Progenitor cell of endocrine pancreas (in vitro differentiated cells): ENCODE measurements at regions not wholly inside any gene's neighbourhood (a gene's known extent, or its start where the extent isn't known, plus 50 kb on each side); places are given as distances from the start of the nearest gene placed in this dataset.

Source experiments
- DNase-seq: peaks from one replicate; pipeline ENCODE4 v3.0.0; 2021; ENCODE audit warnings: low spot score; ENCODE audit not compliant: unreplicated experiment
- H3K27ac Mint-ChIP-seq: 2 replicates; pipeline ENCODE4 v1.8.0; 2021; ENCODE audit warnings: mild to moderate bottlenecking, moderate library complexity, mixed read lengths
- H3K27me3 Mint-ChIP-seq: 2 replicates; pipeline ENCODE4 v1.8.0; 2021; ENCODE audit warnings: mixed read lengths
- H3K36me3 Mint-ChIP-seq: 2 replicates; pipeline ENCODE4 v1.8.0; 2022; ENCODE audit warnings: mixed read lengths; ENCODE audit not compliant: insufficient read depth
- H3K4me1 Mint-ChIP-seq: 2 replicates; pipeline ENCODE4 v1.8.0; 2021; ENCODE audit warnings: low read depth, mixed read lengths
- H3K4me3 Mint-ChIP-seq: 2 replicates; pipeline ENCODE4 v1.8.0; 2021; ENCODE audit warnings: low read depth, mild to moderate bottlenecking, moderate library complexity, mixed read lengths
- H3K9me3 Mint-ChIP-seq: 2 replicates; pipeline ENCODE4 v1.8.0; 2021; ENCODE audit warnings: low read depth, mixed read lengths
- TF ChIP-seq, protein P1 (sequence below): fragments of 200-600 bp; sonication (generic); IDR thresholded peaks from one replicate; pipeline ENCODE4 v1.5.0; 2021; ENCODE audit warnings: antibody characterized with exemption, mild to moderate bottlenecking; ENCODE audit not compliant: unreplicated experiment

DNA sequence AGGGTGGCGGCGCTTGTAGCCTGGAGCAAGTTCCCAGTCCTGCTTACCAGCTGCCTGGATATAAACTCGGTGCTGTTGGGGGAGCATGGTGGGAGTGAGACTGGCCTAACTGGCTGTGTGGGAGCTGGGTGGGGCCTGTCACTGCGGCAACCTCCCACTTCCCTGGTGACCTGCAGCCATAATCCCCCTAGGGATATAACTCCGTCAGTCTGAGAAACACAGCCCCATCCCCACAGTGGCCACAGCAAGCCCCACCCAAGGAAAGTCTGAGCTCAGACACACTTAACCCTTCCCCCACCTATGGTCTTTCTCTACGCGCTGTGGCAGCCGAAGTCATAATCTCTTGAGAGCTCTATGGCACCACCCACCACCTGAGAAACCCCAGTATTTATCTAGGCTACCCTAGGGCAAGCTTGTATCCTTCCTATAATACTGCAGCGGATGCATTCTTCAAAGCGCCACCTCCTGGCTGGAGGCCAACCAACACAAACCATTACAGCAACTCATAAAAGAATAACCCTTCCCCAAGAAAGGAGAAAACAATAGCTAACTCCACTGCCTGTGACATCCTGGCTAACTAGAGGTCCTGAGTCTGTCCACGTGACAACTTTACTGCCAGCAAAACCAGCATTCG lies 57.4 kb downstream of the ZNF648 start:
- H3K27ac Mint-ChIP-seq: no peak overlapping the region
- H3K27me3 Mint-ChIP-seq: peaks cover 4% of the 10 kb centered on the region
- DNase-seq: no peak
- TF ChIP-seq, protein P1, sequence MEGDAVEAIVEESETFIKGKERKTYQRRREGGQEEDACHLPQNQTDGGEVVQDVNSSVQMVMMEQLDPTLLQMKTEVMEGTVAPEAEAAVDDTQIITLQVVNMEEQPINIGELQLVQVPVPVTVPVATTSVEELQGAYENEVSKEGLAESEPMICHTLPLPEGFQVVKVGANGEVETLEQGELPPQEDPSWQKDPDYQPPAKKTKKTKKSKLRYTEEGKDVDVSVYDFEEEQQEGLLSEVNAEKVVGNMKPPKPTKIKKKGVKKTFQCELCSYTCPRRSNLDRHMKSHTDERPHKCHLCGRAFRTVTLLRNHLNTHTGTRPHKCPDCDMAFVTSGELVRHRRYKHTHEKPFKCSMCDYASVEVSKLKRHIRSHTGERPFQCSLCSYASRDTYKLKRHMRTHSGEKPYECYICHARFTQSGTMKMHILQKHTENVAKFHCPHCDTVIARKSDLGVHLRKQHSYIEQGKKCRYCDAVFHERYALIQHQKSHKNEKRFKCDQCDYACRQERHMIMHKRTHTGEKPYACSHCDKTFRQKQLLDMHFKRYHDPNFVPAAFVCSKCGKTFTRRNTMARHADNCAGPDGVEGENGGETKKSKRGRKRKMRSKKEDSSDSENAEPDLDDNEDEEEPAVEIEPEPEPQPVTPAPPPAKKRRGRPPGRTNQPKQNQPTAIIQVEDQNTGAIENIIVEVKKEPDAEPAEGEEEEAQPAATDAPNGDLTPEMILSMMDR: peak; percentile 11
- no peak overlapping the region for H3K4me3 Mint-ChIP-seq
- peaks cover 2% of the 10 kb centered on the region for H3K36me3 Mint-ChIP-seq
- no peaks in the 10 kb centered on the region for H3K4me1 Mint-ChIP-seq
- H3K9me3 Mint-ChIP-seq: peaks cover 16% of the 10 kb centered on the region

DNA sequence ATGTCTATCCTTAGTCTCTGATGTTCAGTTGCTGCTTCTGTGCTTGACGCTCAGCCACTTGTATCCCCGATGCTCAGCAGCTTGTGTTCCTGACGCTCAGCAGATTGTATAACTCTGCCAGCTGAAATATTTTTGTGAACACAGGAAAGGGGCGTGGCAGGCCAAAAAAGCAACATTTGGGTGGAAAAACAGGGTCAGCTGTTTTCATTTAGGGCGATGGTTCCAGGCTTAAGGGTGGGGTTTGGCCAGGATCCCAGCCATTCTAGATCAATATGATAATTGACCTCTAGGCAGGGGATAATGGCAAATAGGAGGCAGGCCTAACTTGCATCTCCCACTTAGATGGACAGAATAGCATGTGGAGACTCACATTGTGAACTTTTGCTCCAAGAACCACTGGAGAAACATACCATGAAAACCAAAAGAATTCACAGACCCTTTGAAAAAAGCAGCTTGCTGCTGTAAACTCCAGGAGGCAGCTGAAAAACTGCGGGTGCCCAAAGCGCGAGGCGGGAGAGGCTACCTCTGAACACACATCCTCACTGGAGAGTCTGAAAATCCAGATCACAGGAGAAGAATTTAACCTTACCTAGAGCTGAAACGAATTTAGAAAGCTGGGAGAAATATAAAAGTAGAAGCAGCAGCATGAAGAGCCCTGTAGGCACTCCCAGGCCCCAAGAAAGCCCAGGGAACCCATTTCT lies 58.3 kb downstream of the ZNF648 start:
- Mint-ChIP-seq H3K36me3 (peaks cover 2% of the 10 kb centered on the region), H3K27ac (no peak overlapping the region), H3K9me3 (peaks cover 13% of the 10 kb centered on the region), H3K4me3 (no peak overlapping the region), H3K4me1 (no peaks in the 10 kb centered on the region), H3K27me3 (peaks cover 4% of the 10 kb centered on the region)
- DNase-seq: no peak
- TF ChIP-seq, protein P1: no peak

DNA sequence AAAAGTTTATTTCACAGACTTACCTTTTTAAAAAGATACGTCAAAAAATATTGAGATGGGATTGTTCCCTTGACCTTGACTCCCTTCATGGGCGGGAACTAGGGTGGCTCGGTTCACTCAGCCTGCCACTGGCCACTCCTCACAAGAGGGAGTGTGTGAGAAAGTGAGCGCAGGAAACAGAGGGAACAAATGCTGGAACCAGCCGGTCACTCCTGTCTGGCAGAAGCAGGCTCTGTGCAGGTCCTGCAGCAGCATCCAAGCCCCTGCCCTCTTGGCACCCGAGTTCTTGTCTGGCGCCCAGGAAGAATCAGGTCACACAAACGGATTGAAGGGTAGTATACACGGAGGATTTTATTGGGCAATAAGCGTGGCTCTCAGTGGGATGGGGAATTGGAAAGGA lies 58.9 kb downstream of the ZNF648 start:
- Mint-ChIP-seq H3K27me3 (peaks cover 6% of the 10 kb centered on the region), H3K27ac (no peak overlapping the region), H3K4me3 (no peak overlapping the region), H3K4me1 (no peaks in the 10 kb centered on the region), H3K36me3 (no peaks in the 10 kb centered on the region), H3K9me3 (peaks cover 13% of the 10 kb centered on the region)
- TF ChIP-seq, protein P1: no peak
- no peak for DNase-seq

DNA sequence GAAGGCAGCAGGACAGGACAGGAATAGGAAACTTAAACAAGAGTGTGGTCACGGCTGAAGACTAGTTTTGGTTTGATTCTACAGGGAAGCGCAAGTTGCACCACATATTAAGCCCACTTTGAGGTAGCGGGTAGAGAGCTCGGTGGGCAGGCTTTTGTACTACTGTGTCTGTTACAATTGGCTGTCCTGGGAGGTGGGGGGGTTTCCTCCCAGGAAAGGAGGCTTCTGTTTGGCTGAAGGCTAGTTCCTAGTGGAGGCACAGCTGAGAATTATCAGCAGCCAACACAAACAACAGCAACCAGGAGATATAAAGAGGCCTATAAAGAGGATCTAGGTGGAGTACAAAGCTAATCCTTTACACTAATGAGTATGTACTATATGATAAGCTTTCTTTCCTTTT lies 62.7 kb downstream of the ZNF648 start:
- H3K4me3 Mint-ChIP-seq: no peak overlapping the region
- DNase-seq: no peak
- no peaks in the 10 kb centered on the region for H3K9me3 Mint-ChIP-seq
- TF ChIP-seq, protein P1: no peak
- H3K27me3 Mint-ChIP-seq: peaks cover 13% of the 10 kb centered on the region
- no peak overlapping the region for H3K27ac Mint-ChIP-seq
- no peaks in the 10 kb centered on the region for H3K4me1 Mint-ChIP-seq
- no peaks in the 10 kb centered on the region for H3K36me3 Mint-ChIP-seq

DNA sequence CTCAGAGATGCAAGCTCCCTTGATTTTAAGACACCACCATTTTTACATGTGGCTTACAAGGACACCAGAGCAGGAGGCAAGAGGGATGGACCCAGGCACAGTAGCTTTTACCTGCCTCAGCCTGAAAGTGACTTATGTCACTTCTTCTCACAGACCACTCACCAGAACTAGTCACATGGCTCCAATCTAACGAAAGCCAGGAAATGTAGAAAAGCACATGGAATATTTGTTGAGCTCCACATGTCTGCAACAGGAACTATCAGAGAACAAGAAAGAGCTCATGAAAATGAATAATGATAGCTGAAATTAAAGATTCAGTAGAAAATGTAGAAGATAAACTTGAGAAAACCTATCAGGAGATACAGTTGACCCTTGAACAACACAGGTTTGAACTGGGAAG lies 69.4 kb downstream of the ZNF648 start:
- Mint-ChIP-seq H3K27me3 (peaks cover 7% of the 10 kb centered on the region), H3K4me1 (no peaks in the 10 kb centered on the region), H3K4me3 (no peak overlapping the region), H3K27ac (no peak overlapping the region), H3K9me3 (no peaks in the 10 kb centered on the region), H3K36me3 (no peaks in the 10 kb centered on the region)
- TF ChIP-seq, protein P1: no peak
- no peak for DNase-seq
